ENCODE measurements at regions not wholly inside any gene's neighbourhood (a gene's known extent, or its start where the extent isn't known, plus 50 kb on each side); places are given as distances from the start of the nearest gene placed in this dataset.
A peak's percentile ranks its signal among the peaks of the same experiment; 100 is the strongest.

GRCh38 chr1:106755682-106756406 is 300.6 kb upstream of the PRMT6 start:
- no peak for TF ChIP-seq CTCF (conservative IDR thresholded peaks at IDR 0.05)
- Histone ChIP-seq H3K9me3 (ENCODE audit: control insufficient read depth, low read depth, low read length) (no peaks in the 10 kb centered on the region), H3K79me1 (ENCODE audit: insufficient read depth, low read depth, low read length, poor library complexity, severe bottlenecking) (no peaks in the 10 kb centered on the region), H3K23me2 (ENCODE audit: insufficient read length, low read depth, low read length, poor library complexity, severe bottlenecking) (no peaks in the 10 kb centered on the region), H3K27me3 (ENCODE audit: insufficient read depth, low read length) (no peaks in the 10 kb centered on the region), H2AFZ (ENCODE audit: low read length) (no peak overlapping the region), H2AK5ac (ENCODE audit: insufficient read length, low read length) (no peak overlapping the region), H3K23ac (ENCODE audit: insufficient read length, low read depth, low read length) (no peak overlapping the region), H2BK5ac (ENCODE audit: insufficient read length, low read length) (no peak overlapping the region), H3K79me2 (ENCODE audit: insufficient read depth, low read length) (no peaks in the 10 kb centered on the region), H2BK12ac (ENCODE audit: insufficient read length, low read depth, low read length) (no peak overlapping the region), H3K56ac (ENCODE audit: insufficient read length, low read depth, low read length) (no peak overlapping the region), H4K91ac (ENCODE audit: insufficient read length, low read depth, low read length) (no peak overlapping the region), H3K27ac (ENCODE audit: insufficient read length, low read depth, low read length) (no peak overlapping the region), H3K4ac (ENCODE audit: low read depth, low read length) (no peak overlapping the region), H3K4me1 (ENCODE audit: insufficient read depth, low read length) (peaks cover 2% of the 10 kb centered on the region; the same call in 1 of the 2 replicates), H3K18ac (ENCODE audit: insufficient read length, low read depth, low read length) (peak overlapping the region; percentile 44), H4K8ac (replicated peaks; ENCODE audit: insufficient read length, low read depth, low read length) (no peak overlapping the region), H3T11ph (ENCODE audit: low read length) (no peak overlapping the region), H2BK20ac (ENCODE audit: low read depth, low read length, poor library complexity, severe bottlenecking) (no peak overlapping the region), H2BK15ac (ENCODE audit: low read depth, low read length) (no peak overlapping the region), H4K5ac (ENCODE audit: insufficient read length, low read depth, low read length) (no peak overlapping the region), H3K9ac (ENCODE audit: extremely low read depth, insufficient read length, low read length) (no peak overlapping the region), H3K4me2 (ENCODE audit: insufficient read depth, insufficient read length, low read length) (no peak overlapping the region), H2BK120ac (ENCODE audit: low read depth, low read length, poor library complexity, severe bottlenecking) (no peak overlapping the region), H3K14ac (ENCODE audit: insufficient read depth, low read length) (no peak overlapping the region), H4K20me1 (ENCODE audit: control insufficient read depth, insufficient read depth, insufficient read length) (no peaks in the 10 kb centered on the region)
- peaks cover 8 to 15% of the 10 kb centered on the region in 2 experiments for H3K4me1 Mint-ChIP-seq
- H3K27me3 Mint-ChIP-seq (ENCODE audit: low read depth): no peaks in the 10 kb centered on the region
- H3K9me3 Mint-ChIP-seq: no peaks in the 10 kb centered on the region
- H3K36me3 Mint-ChIP-seq (ENCODE audit: insufficient read depth in 1 of 3, low read depth in 3 of 3): no peaks in the 10 kb centered on the region; a peak in 1 of 7 replicates
- H3K27ac Mint-ChIP-seq: peak overlapping the region in 1 of 3 experiments; percentile 49; a peak in 2 of 7 replicates
- no peak overlapping the region for H3K4me3 Mint-ChIP-seq
- no CpG with 5 or more reads among the region's 1 CpG for WGBS (ENCODE audit: extremely low coverage, insufficient read length, low lambda C conversion rate)
- no peak for DNase-seq

All from H9 (cell line).